ENCODE measurements at regions not wholly inside any gene's neighbourhood (a gene's known extent, or its start where the extent isn't known, plus 50 kb on each side); places are given as distances from the start of the nearest gene placed in this dataset.

- no peak overlapping the region for H3K4me2 ChIP-seq (ENCODE audit: control insufficient read depth, insufficient read depth)
- no TSS peak for BruUV-seq (replicated peaks)
- no peak overlapping the region for H3K4me3 ChIP-seq
- H3K27ac ChIP-seq (ENCODE audit: control insufficient read depth, insufficient read depth): no peak overlapping the region
- FAIRE-seq (no peak), DNase-seq (ENCODE audit: low read depth, low spot score) (no peak), ATAC-seq (no peak)
- intact Hi-C loops (cut with micrococcal nuclease; ENCODE audit: unreplicated experiment) (no loop called here), in situ Hi-C loops (cut with MboI) (no loop called here)
- H3K79me2 ChIP-seq (ENCODE audit: control insufficient read depth, insufficient read depth, low read length): no peaks in the 10 kb centered on the region
- no peaks in the 10 kb centered on the region for H3K4me1 ChIP-seq (ENCODE audit: control insufficient read depth, insufficient read depth, low read length)
- no peaks in the 10 kb centered on the region for H3K9me3 ChIP-seq (replicated peaks; ENCODE audit: control insufficient read depth, insufficient read depth, low read length)
- H3K27me3 ChIP-seq (replicated peaks in 1 of 2; ENCODE audit: control insufficient read depth in 2 of 2, insufficient read depth in 2 of 2, low read length in 1 of 2): no peaks in the 10 kb centered on the region
- no peaks in the 10 kb centered on the region for H3K36me3 ChIP-seq (ENCODE audit: control insufficient read depth in 2 of 2, insufficient read depth in 2 of 2, low read length in 1 of 2)
- RAD21 ChIA-PET (ENCODE audit: unreplicated experiment): no interaction called here
- no peaks in the 10 kb centered on the region for H4K20me1 ChIP-seq (ENCODE audit: control insufficient read depth, insufficient read depth)
- POLR2A ChIA-PET: no interaction called here
- SMC1A ChIA-PET (ENCODE audit: uncharacterized antibody, unreplicated experiment): interaction anchor here (0.9 to 1.5 kb wide), 4 partner anchors 16 to 599 kb away, joined by 3 to 4 read pairs (median 3); no protein-coding TSS in a partner anchor
- no peak overlapping the region for H2AFZ ChIP-seq (ENCODE audit: control insufficient read depth, low read depth, low read length)
- no peak overlapping the region for H3K9ac ChIP-seq (ENCODE audit: control insufficient read depth, insufficient read depth, low read length)
- TF ChIP-seq E2F8 (IDR thresholded peaks at IDR 0.05; ENCODE audit: low read depth, partially characterized antibody) (no peak), CBX5 (IDR thresholded peaks at IDR 0.05; ENCODE audit: low read depth) (no peak), ZNF274 (IDR thresholded peaks at IDR 0.05; ENCODE audit: insufficient read depth, insufficient read length) (no peak), SUZ12 (IDR thresholded peaks at IDR 0.05; ENCODE audit: unreplicated experiment) (no peak), SMC3 (IDR thresholded peaks at IDR 0.05; ENCODE audit: borderline replicate concordance, low read length) (no peak), YBX1 (IDR thresholded peaks at IDR 0.05) (no peak), HDGF (IDR thresholded peaks at IDR 0.05) (no peak), SRF (IDR thresholded peaks at IDR 0.05; ENCODE audit: low read depth in 2 of 2, low read length in 2 of 2) (no peak), GABPA (IDR thresholded peaks at IDR 0.05; ENCODE audit: low read depth) (no peak), BACH1 (IDR thresholded peaks at IDR 0.05; ENCODE audit: borderline replicate concordance) (no peak), SREBF1 (IDR thresholded peaks at IDR 0.05; ENCODE audit: low read length) (no peak), ATF7 (IDR thresholded peaks at IDR 0.05; ENCODE audit: low read depth) (no peak)
- TF ChIP-seq, protein P1, sequence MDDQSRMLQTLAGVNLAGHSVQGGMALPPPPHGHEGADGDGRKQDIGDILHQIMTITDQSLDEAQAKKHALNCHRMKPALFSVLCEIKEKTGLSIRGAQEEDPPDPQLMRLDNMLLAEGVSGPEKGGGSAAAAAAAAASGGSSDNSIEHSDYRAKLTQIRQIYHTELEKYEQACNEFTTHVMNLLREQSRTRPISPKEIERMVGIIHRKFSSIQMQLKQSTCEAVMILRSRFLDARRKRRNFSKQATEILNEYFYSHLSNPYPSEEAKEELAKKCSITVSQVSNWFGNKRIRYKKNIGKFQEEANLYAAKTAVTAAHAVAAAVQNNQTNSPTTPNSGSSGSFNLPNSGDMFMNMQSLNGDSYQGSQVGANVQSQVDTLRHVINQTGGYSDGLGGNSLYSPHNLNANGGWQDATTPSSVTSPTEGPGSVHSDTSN (IDR thresholded peaks at IDR 0.05; ENCODE audit: insufficient replicate concordance, low read depth, low read length): no peak
- CTCF ChIA-PET: interaction anchor here (0.8 kb wide), 1 partner anchor 38 kb away, joined by 3 read pairs; no protein-coding TSS in a partner anchor
Observed at GRCh38 chr18:45270289-45270771, 344.9 kb upstream of the SLC14A2 start.

Measured in GM12878 (cell line).